Ishikawa (cell line): ENCODE measurements at regions not wholly inside any gene's neighbourhood (a gene's known extent, or its start where the extent isn't known, plus 50 kb on each side); places are given as distances from the start of the nearest gene placed in this dataset.

Source experiments
- CEBPB ChIP-seq: IDR thresholded peaks from 2 replicates; pipeline ENCODE4 v1.6.1; 2012
- CREB1 ChIP-seq: IDR thresholded peaks from 2 replicates; pipeline ENCODE4 v1.6.1; 2012; ENCODE audit warnings: low read depth
- EGR1 ChIP-seq: IDR thresholded peaks from 2 replicates; pipeline ENCODE4 v1.6.1; 2012
- EP300 ChIP-seq: IDR thresholded peaks from 2 replicates; pipeline ENCODE4 v1.6.1; 2012; ENCODE audit warnings: borderline replicate concordance
- FOXM1 ChIP-seq: IDR thresholded peaks from 2 replicates; pipeline ENCODE4 v1.6.1; 2012; ENCODE audit warnings: low read depth, borderline replicate concordance
- NFIC ChIP-seq: IDR thresholded peaks from 2 replicates; pipeline ENCODE4 v1.6.1; 2012
- RAD21 ChIP-seq: IDR thresholded peaks from 2 replicates; pipeline ENCODE4 v1.6.1; 2012; ENCODE audit warnings: low read depth
- TAF1 ChIP-seq: IDR thresholded peaks from 2 replicates; pipeline ENCODE4 v1.6.1; 2012; ENCODE audit warnings: low read depth, mild to moderate bottlenecking
- TCF12 ChIP-seq: IDR thresholded peaks from 2 replicates; pipeline ENCODE4 v1.6.1; 2012; ENCODE audit warnings: low read depth
- TEAD4 ChIP-seq: IDR thresholded peaks from 2 replicates; pipeline ENCODE4 v1.6.1; 2012
- YY1 ChIP-seq: IDR thresholded peaks from 2 replicates; pipeline ENCODE4 v1.6.1; 2012; ENCODE audit warnings: low read depth
- ZBTB7A ChIP-seq: IDR thresholded peaks from 2 replicates; pipeline ENCODE4 v1.6.1; 2012; ENCODE audit warnings: low read depth
- TF ChIP-seq, protein P1 (sequence below): IDR thresholded peaks from 2 replicates; pipeline ENCODE4 v1.6.1; 2012
- TF ChIP-seq, protein P2 (sequence below): IDR thresholded peaks from 2 replicates; pipeline ENCODE4 v1.6.1; 2012; ENCODE audit warnings: low read depth, mild to moderate bottlenecking
- TF ChIP-seq, protein P3 (sequence below): IDR thresholded peaks from 2 replicates; pipeline ENCODE4 v1.6.1; 2012

DNA sequence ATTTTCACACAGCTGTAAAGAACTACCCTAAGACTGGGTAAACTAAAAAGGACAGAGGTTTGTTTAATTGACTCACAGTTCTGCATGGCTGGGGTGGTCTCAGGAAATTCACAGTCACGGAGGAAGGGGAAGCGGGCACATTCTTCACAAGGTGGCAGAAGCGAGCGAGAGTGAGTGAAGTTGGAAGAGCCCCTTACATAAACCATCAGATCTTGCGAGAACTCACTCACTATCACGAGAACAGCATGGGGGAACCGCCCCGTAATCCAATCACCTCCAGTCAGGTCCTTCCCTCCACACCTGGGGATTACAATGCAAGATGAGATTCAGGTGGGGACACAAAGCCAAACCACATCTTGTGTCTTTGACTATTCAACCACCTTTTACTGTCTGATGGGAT, 700.5 kb downstream of the TENT5A start:
- TF ChIP-seq TCF12 (no peak), TAF1 (no peak), FOXM1 (no peak), YY1 (no peak), EGR1 (no peak), NFIC (no peak), CEBPB (no peak), CREB1 (no peak), ZBTB7A (no peak), EP300 (no peak), RAD21 (no peak), TEAD4 (no peak)
- TF ChIP-seq, protein P1, sequence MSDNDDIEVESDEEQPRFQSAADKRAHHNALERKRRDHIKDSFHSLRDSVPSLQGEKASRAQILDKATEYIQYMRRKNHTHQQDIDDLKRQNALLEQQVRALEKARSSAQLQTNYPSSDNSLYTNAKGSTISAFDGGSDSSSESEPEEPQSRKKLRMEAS: no peak
- TF ChIP-seq, protein P2, sequence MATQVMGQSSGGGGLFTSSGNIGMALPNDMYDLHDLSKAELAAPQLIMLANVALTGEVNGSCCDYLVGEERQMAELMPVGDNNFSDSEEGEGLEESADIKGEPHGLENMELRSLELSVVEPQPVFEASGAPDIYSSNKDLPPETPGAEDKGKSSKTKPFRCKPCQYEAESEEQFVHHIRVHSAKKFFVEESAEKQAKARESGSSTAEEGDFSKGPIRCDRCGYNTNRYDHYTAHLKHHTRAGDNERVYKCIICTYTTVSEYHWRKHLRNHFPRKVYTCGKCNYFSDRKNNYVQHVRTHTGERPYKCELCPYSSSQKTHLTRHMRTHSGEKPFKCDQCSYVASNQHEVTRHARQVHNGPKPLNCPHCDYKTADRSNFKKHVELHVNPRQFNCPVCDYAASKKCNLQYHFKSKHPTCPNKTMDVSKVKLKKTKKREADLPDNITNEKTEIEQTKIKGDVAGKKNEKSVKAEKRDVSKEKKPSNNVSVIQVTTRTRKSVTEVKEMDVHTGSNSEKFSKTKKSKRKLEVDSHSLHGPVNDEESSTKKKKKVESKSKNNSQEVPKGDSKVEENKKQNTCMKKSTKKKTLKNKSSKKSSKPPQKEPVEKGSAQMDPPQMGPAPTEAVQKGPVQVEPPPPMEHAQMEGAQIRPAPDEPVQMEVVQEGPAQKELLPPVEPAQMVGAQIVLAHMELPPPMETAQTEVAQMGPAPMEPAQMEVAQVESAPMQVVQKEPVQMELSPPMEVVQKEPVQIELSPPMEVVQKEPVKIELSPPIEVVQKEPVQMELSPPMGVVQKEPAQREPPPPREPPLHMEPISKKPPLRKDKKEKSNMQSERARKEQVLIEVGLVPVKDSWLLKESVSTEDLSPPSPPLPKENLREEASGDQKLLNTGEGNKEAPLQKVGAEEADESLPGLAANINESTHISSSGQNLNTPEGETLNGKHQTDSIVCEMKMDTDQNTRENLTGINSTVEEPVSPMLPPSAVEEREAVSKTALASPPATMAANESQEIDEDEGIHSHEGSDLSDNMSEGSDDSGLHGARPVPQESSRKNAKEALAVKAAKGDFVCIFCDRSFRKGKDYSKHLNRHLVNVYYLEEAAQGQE: no peak
- TF ChIP-seq, protein P3, sequence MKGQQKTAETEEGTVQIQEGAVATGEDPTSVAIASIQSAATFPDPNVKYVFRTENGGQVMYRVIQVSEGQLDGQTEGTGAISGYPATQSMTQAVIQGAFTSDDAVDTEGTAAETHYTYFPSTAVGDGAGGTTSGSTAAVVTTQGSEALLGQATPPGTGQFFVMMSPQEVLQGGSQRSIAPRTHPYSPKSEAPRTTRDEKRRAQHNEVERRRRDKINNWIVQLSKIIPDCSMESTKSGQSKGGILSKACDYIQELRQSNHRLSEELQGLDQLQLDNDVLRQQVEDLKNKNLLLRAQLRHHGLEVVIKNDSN: no peak

DNA sequence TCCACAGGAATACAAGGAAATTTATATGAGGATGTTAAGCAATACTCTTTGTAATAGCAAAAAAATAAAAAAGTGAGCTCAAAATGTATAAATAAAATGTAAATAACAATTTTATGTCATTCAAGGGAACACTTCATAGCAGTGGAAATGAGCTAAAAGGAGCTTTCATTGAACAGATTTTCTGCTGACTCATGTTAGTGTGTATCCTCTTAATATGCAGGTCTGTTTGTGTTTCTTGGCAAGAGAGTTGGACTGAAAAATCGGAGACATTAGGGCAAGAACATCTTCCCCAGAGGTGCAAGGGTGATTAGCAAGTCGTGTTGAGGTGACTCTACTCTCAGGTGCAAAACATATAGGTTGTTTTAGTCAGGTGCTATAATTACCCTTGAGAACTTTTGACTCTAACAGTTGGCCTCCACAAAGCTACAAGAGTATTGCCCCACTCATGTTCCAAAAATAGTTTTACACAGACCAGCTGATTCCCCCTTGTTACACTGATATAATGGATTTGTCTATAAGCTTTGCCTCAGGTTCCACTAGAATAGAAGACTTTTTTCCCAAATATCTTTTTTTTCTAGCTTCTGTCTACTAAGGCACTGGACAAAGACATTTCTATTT, 702.9 kb downstream of the TENT5A start:
- TF ChIP-seq EGR1: no peak
- no peak for TF ChIP-seq EP300
- TF ChIP-seq, protein P1: no peak
- TF ChIP-seq, protein P2: no peak
- TF ChIP-seq, protein P3: no peak
- TF ChIP-seq TEAD4: no peak
- TF ChIP-seq NFIC: no peak
- no peak for TF ChIP-seq TAF1
- TF ChIP-seq RAD21: no peak
- no peak for TF ChIP-seq YY1
- no peak for TF ChIP-seq CREB1
- TF ChIP-seq CEBPB: no peak
- no peak for TF ChIP-seq TCF12
- no peak for TF ChIP-seq ZBTB7A

DNA sequence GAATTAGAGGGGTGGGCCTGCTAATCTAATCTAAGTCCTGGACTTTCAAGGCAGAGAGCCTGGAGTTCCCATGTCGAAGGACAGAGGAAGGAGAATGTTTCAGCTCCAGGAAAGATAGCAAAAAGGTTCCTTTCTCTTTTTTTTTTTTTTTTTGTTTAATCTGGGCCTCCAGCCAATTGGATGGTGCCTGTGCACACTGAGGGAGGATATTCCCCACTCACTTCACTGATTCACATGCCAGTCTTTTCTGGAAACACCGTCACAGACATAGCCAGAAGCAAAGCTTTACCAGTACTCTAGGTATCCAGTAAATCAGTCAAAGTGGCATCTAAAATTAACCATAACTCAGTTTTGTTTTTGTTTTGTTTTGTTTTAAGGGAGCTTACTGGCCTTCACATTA, 721.1 kb downstream of the TENT5A start:
- TF ChIP-seq, protein P3: no peak
- TF ChIP-seq, protein P1: no peak
- TF ChIP-seq FOXM1 (no peak), EGR1 (no peak), TAF1 (no peak)
- TF ChIP-seq, protein P2: no peak

DNA sequence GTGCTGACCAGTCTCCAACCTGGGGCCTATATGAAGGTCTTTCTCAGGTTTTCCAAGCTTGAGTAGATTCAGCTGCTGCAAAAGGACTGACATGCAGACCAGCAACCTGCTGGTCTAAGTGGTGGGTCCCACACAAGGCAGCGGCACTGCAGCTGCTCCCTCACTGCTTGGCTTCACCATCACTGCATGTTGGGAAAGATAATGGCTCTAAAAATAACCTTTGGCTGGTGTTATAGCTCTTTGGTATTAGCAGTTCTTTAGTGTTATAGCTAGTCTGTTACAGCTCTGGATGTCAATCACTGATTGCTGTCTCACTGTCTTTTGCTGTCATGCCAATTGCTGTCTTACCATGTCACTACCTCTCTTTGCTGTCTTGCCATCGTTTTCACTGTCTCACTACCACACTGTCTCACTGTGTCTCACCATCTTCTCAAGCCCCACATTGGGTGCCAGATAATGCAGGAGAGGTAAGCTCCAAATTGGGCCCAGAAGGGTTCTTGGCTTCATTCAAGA, 726.4 kb downstream of the TENT5A start:
- no peak for TF ChIP-seq FOXM1
- no peak for TF ChIP-seq ZBTB7A
- TF ChIP-seq NFIC: no peak
- TF ChIP-seq TAF1: no peak
- no peak for TF ChIP-seq EP300
- no peak for TF ChIP-seq YY1
